ENCODE measurements at regions not wholly inside any gene's neighbourhood (a gene's known extent, or its start where the extent isn't known, plus 50 kb on each side); places are given as distances from the start of the nearest gene placed in this dataset.
"Not testable (repeated sequence)": the region's sequence is repeated elsewhere in the genome, so short reads cannot be mapped to it uniquely, and the experiment has no call there.

DNA sequence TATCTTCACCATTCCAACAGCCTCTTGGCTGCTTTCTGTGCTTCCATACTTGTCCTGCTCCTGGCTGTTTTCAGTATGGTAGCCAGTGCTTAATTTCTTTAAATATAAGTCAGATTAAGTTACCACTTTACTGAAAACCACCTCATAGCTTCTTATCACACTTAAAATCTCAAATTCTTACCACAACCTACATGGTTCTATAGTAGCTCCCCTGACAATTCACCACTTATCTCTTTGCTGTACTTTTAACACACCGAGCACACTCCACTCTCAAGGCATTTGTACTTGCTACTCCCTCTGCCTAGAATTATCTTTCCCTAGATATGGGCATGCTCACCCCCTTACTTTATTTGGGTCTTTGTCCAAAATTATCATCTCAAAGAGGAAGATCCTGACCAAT is 369.0 kb downstream of the TENT5A start:
- no peak overlapping the region for H3K27ac Mint-ChIP-seq
- H3K9me3 Mint-ChIP-seq, result no peaks in the 10 kb centered on the region
- no peaks in the 10 kb centered on the region for H3K36me3 Mint-ChIP-seq (ENCODE audit: low read depth)
- no peaks in the 10 kb centered on the region for H3K4me1 Mint-ChIP-seq
- ChIA-PET POLR2A (no interaction called here), CTCF (no interaction called here)
- DNase-seq, result no peak
- no peaks in the 10 kb centered on the region for H3K27me3 Mint-ChIP-seq
- H3K4me3 Mint-ChIP-seq, result no peak overlapping the region

DNA sequence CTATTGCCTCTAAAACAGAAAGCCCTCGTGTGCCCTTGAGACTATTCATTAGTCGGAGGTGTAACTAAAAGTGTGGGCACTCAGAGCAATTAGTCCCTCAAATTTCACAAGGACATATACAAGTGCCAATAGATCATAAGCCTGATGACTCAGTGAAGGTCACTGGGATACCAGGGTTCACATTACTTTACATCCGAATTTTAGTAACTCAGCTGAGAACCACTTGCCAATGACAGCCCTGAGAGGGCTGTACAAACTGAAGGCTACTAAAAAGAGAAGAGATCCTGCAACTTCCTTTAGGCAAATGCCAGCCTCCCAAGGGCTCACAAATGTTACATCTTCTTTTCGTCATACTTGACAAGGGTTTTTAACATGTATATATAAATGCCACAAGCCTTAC is 369.6 kb downstream of the TENT5A start:
- Mint-ChIP-seq H3K27me3 (no peaks in the 10 kb centered on the region), H3K27ac (no peak overlapping the region), H3K9me3 (no peaks in the 10 kb centered on the region), H3K4me3 (no peak overlapping the region), H3K4me1 (no peaks in the 10 kb centered on the region), H3K36me3 (ENCODE audit: low read depth) (no peaks in the 10 kb centered on the region)
- ChIA-PET POLR2A (no interaction called here), CTCF (no interaction called here)
- DNase-seq, result no peak

- Mint-ChIP-seq H3K4me3 (no peak overlapping the region), H3K27me3 (no peaks in the 10 kb centered on the region), H3K27ac (no peak overlapping the region), H3K4me1 (no peaks in the 10 kb centered on the region), H3K9me3 (no peaks in the 10 kb centered on the region), H3K36me3 (ENCODE audit: low read depth) (no peaks in the 10 kb centered on the region)
- DNase-seq, result no peak
- ChIA-PET CTCF (interaction anchor here (0.6 kb wide), 1 partner anchor 166 kb away, joined by 6 read pairs; no protein-coding TSS in a partner anchor), POLR2A (no interaction called here)
These were observed 371.0 kb downstream of the TENT5A start for GRCh38 chr6:81381382-81381916.

- no peak for DNase-seq
- Mint-ChIP-seq H3K4me3 (no peak overlapping the region), H3K27me3 (no peaks in the 10 kb centered on the region), H3K4me1 (no peaks in the 10 kb centered on the region), H3K9me3 (no peaks in the 10 kb centered on the region), H3K36me3 (ENCODE audit: low read depth) (no peaks in the 10 kb centered on the region), H3K27ac (no peak overlapping the region)
- ChIA-PET POLR2A (no interaction called here), CTCF (interaction anchor here (0.6 to 0.8 kb wide), 2 partner anchors 21 to 165 kb away, joined by 3 to 6 read pairs; no protein-coding TSS in a partner anchor)
These were observed 371.7 kb downstream of the TENT5A start for GRCh38 chr6:81380718-81381338.

DNA sequence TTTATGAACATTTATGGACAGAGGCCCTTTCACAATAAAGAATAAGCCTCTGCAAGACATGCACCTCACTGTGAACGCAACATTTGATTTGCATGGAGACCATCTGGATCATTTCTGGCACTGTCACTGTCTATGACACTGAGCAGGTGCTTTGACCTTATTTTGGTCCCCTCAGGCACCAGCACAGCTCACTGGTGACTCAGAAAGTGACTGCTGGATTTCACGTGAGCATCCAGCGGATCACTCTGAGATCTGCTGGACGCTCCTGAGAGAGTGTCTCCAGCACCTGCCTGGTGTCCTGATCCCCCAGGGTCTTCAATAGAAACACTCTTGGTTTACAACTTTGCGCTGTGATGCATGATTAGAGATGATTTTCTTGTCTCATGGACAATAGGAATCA is 375.7 kb downstream of the TENT5A start:
- Mint-ChIP-seq H3K4me3 (no peak overlapping the region), H3K9me3 (no peaks in the 10 kb centered on the region), H3K27ac (no peak overlapping the region), H3K27me3 (no peaks in the 10 kb centered on the region), H3K36me3 (ENCODE audit: low read depth) (no peaks in the 10 kb centered on the region), H3K4me1 (no peaks in the 10 kb centered on the region)
- ChIA-PET POLR2A (no interaction called here), CTCF (no interaction called here)
- DNase-seq, result no peak

- H3K27ac Mint-ChIP-seq, result no peak overlapping the region
- H3K27me3 Mint-ChIP-seq, result no peaks in the 10 kb centered on the region
- H3K36me3 Mint-ChIP-seq (ENCODE audit: low read depth), result no peaks in the 10 kb centered on the region
- H3K9me3 Mint-ChIP-seq, result no peaks in the 10 kb centered on the region
- no peak for DNase-seq
- H3K4me1 Mint-ChIP-seq, result no peaks in the 10 kb centered on the region
- ChIA-PET POLR2A (no interaction called here), CTCF (no interaction called here)
- no peak overlapping the region for H3K4me3 Mint-ChIP-seq
These were observed 379.1 kb downstream of the TENT5A start for GRCh38 chr6:81373414-81373813.

DNA sequence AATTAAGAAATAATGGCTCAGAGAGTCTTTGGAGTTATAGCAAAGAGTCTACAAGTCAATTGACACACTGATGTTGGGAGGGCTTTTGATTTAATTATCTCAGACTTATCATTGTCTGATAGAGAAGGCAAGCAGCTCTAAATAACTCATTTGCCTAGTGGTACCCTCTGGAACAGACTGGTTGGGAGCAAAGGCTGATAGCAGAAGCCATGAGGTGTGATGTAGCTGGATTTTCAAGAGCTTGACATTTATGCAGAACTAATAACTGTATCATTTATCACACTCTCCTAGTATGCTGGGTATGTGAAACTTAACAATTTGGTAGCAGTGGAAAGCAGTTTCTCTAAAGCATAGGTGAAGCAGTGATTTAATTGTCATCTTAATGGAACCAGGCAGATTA is 380.6 kb downstream of the TENT5A start:
- no peak overlapping the region for H3K4me3 Mint-ChIP-seq
- H3K9me3 Mint-ChIP-seq, result no peaks in the 10 kb centered on the region
- ChIA-PET POLR2A (no interaction called here), CTCF (no interaction called here)
- H3K27ac Mint-ChIP-seq, result no peak overlapping the region
- H3K36me3 Mint-ChIP-seq (ENCODE audit: low read depth), result no peaks in the 10 kb centered on the region
- no peak for DNase-seq
- no peaks in the 10 kb centered on the region for H3K4me1 Mint-ChIP-seq
- H3K27me3 Mint-ChIP-seq, result no peaks in the 10 kb centered on the region

DNA sequence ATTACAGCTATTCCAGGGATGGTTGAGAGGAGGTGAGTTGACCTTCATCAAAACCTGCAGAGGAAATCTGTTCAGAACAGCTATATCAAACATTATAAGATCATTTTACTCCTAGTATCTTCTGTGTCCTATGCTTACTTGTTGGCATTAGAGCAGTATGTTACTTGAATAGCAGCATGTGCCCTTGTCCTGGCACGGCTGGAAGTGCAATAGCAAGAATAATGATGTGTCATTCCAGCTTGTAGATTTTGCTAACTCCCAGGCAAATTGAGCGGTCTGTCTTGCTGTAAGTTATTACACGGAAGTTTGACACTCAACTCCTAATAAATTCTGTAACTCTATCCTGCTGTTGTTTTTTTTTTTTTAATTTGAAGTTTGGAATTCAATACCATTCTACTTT is 385.5 kb downstream of the TENT5A start:
- no peak overlapping the region for H3K4me3 Mint-ChIP-seq
- CTCF ChIA-PET, result no interaction called here
- POLR2A ChIA-PET, result no interaction called here
- H3K9me3 Mint-ChIP-seq, result no peaks in the 10 kb centered on the region
- no peaks in the 10 kb centered on the region for H3K4me1 Mint-ChIP-seq
- H3K36me3 Mint-ChIP-seq (ENCODE audit: low read depth), result no peaks in the 10 kb centered on the region
- no peaks in the 10 kb centered on the region for H3K27me3 Mint-ChIP-seq
- DNase-seq, result no peak
- H3K27ac Mint-ChIP-seq, result no peak overlapping the region

GRCh38 chr6:81362246-81362645 is 390.2 kb downstream of the TENT5A start:
- Mint-ChIP-seq H3K27ac (no peak overlapping the region), H3K4me1 (no peaks in the 10 kb centered on the region), H3K36me3 (ENCODE audit: low read depth) (no peaks in the 10 kb centered on the region), H3K9me3 (no peaks in the 10 kb centered on the region), H3K4me3 (no peak overlapping the region), H3K27me3 (no peaks in the 10 kb centered on the region)
- DNase-seq, result no peak
- ChIA-PET CTCF (no interaction called here), POLR2A (no interaction called here)

DNA sequence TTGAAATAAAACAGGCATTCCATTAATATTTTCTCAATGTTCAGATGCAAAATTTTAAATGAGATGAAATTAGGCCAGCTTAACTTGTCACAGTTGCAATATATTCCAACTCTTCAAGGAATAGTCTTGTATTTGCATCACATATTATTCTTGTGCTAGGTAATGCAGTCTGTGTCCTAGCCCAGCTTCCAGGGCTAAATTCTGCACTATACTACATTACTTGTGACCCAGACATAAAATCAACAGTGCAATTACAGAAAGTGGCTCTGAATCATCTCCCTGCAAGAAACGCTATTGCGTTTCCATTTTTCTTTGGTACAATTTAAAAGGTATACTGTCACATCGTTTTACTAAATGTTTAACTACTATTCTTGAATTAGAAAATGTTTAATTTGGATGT is 399.2 kb downstream of the TENT5A start:
- DNase-seq, result no peak
- no peak overlapping the region for H3K27ac Mint-ChIP-seq
- H3K27me3 Mint-ChIP-seq, result no peaks in the 10 kb centered on the region
- no peaks in the 10 kb centered on the region for H3K4me1 Mint-ChIP-seq
- H3K36me3 Mint-ChIP-seq (ENCODE audit: low read depth), result no peaks in the 10 kb centered on the region
- CTCF ChIA-PET, result no interaction called here
- H3K9me3 Mint-ChIP-seq, result no peaks in the 10 kb centered on the region
- no peak overlapping the region for H3K4me3 Mint-ChIP-seq
- POLR2A ChIA-PET, result no interaction called here

DNA sequence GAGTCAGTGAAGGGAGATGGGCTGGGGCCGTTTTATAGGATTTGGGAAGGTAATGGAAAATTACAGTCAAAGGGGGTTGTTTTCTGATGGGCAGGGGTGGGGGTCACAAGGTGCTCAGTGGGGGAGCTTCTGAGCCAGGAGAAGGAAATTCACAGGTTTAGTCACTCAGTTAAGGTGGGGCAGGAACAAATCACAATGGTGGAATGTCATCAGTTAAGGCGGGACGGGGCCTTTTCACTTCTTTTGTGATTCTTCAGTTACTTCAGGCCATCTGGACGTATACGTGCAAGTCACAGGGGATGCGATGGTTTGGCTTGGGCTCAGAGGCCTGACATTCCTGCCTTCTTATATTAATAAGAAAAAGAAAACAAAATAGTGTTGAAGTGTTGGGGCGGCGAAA is 408.5 kb downstream of the TENT5A start:
- H3K4me1 Mint-ChIP-seq; H3K27me3 Mint-ChIP-seq; POLR2A ChIA-PET; H3K4me3 Mint-ChIP-seq; DNase-seq; CTCF ChIA-PET; H3K27ac Mint-ChIP-seq; H3K9me3 Mint-ChIP-seq; H3K36me3 Mint-ChIP-seq (ENCODE audit: low read depth): not testable (repeated sequence)

GRCh38 chr6:81340946-81341345 is 411.5 kb downstream of the TENT5A start:
- H3K9me3 Mint-ChIP-seq, result peaks cover 12% of the 10 kb centered on the region
- no peak overlapping the region for H3K4me3 Mint-ChIP-seq
- no peaks in the 10 kb centered on the region for H3K27me3 Mint-ChIP-seq
- no peak for DNase-seq
- no peaks in the 10 kb centered on the region for H3K4me1 Mint-ChIP-seq
- CTCF ChIA-PET, result interaction anchor here (0.7 kb wide), 1 partner anchor 1476 kb away, joined by 6 read pairs; no protein-coding TSS in a partner anchor
- no peak overlapping the region for H3K27ac Mint-ChIP-seq
- H3K36me3 Mint-ChIP-seq (ENCODE audit: low read depth), result no peaks in the 10 kb centered on the region
- POLR2A ChIA-PET, result no interaction called here

DNA sequence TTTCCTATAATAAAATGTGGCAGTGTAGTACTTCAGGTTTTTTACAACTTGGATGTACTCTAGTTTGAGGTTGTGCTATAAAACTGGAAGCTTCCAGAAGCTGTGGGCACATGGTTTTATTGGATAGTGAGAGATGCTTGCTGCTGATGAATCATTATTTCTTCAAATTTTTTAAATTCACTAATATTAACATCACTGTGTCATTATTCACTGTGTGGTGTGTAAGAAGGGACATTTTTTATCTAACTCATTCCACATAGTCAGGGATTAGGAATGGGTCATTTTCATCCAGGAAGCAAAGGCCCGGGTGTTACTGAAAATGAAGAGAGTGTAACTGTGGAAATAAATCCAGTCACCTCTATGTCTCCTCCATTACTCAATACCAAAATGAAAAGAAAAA is 421.0 kb downstream of the TENT5A start:
- no peak overlapping the region for H3K27ac Mint-ChIP-seq
- POLR2A ChIA-PET, result no interaction called here
- no peaks in the 10 kb centered on the region for H3K27me3 Mint-ChIP-seq
- no peaks in the 10 kb centered on the region for H3K9me3 Mint-ChIP-seq
- H3K36me3 Mint-ChIP-seq (ENCODE audit: low read depth), result no peaks in the 10 kb centered on the region
- DNase-seq, result no peak
- CTCF ChIA-PET, result no interaction called here
- H3K4me1 Mint-ChIP-seq, result no peaks in the 10 kb centered on the region
- no peak overlapping the region for H3K4me3 Mint-ChIP-seq

GRCh38 chr6:81328700-81329099 is 423.8 kb downstream of the TENT5A start:
- Mint-ChIP-seq H3K4me3 (no peak overlapping the region), H3K4me1 (no peaks in the 10 kb centered on the region), H3K27ac (no peak overlapping the region), H3K36me3 (ENCODE audit: low read depth) (no peaks in the 10 kb centered on the region), H3K27me3 (no peaks in the 10 kb centered on the region), H3K9me3 (no peaks in the 10 kb centered on the region)
- no peak for DNase-seq
- CTCF ChIA-PET, result no interaction called here
- POLR2A ChIA-PET, result no interaction called here
